ENCODE measurements at regions not wholly inside any gene's neighbourhood (a gene's known extent, or its start where the extent isn't known, plus 50 kb on each side); places are given as distances from the start of the nearest gene placed in this dataset.

- TF ChIP-seq CTCF (conservative IDR thresholded peaks at IDR 0.05): no peak
- H3K4me1 ChIP-seq (ENCODE audit: control insufficient read depth, insufficient read depth, low read length): peaks cover 4% of the 10 kb centered on the region
- no peaks in the 10 kb centered on the region for H3K9me3 ChIP-seq (ENCODE audit: control insufficient read depth, low read length)
- no peaks in the 10 kb centered on the region for H3K36me3 ChIP-seq (ENCODE audit: control insufficient read depth, insufficient read depth, low read length)
- H3K4me1 Mint-ChIP-seq: peaks cover 2% of the 10 kb centered on the region
- H3K9ac ChIP-seq (ENCODE audit: extremely low read depth, low read length, poor library complexity, severe bottlenecking): no peak overlapping the region
- H3K27ac ChIP-seq (ENCODE audit: low read depth, low read length): no peak overlapping the region
- H3K27me3 ChIP-seq (ENCODE audit: control insufficient read depth, insufficient read depth, low read length, poor library complexity, severe bottlenecking): no peaks in the 10 kb centered on the region
- H3K27me3 Mint-ChIP-seq (ENCODE audit: insufficient read depth): no peaks in the 10 kb centered on the region
- DNase-seq: no peak
- no peaks in the 10 kb centered on the region for H3K36me3 Mint-ChIP-seq (ENCODE audit: low read depth)
- no peak overlapping the region for H3K27ac Mint-ChIP-seq
- 92 to 95% methylated on average over 2 of the region's 2 CpGs for WGBS, 2 experiments (ENCODE audit: insufficient coverage in 1 of 2, insufficient read length in 1 of 2)
- H3K9me3 Mint-ChIP-seq: peaks cover under 1% of the 10 kb centered on the region
- no peak overlapping the region for H3K4me3 ChIP-seq (ENCODE audit: low read length)
- H3K4me3 Mint-ChIP-seq: no peak overlapping the region
These were observed 91.6 kb upstream of the GNPDA2 start for GRCh38 chr4:44817930-44818329.

- no peak overlapping the region for H3K27ac ChIP-seq (ENCODE audit: low read depth, low read length)
- H3K9ac ChIP-seq (ENCODE audit: extremely low read depth, low read length, poor library complexity, severe bottlenecking): no peak overlapping the region
- Mint-ChIP-seq H3K4me1 (no peaks in the 10 kb centered on the region), H3K27me3 (ENCODE audit: insufficient read depth) (no peaks in the 10 kb centered on the region), H3K27ac (no peak overlapping the region), H3K9me3 (no peaks in the 10 kb centered on the region), H3K36me3 (ENCODE audit: low read depth) (no peaks in the 10 kb centered on the region), H3K4me3 (no peak overlapping the region)
- no peaks in the 10 kb centered on the region for H3K9me3 ChIP-seq (ENCODE audit: control insufficient read depth, low read length)
- 78 to 96% methylated on average over 1 of the region's 2 CpGs for WGBS, 2 experiments (ENCODE audit: insufficient coverage in 1 of 2, insufficient read length in 1 of 2)
- no peaks in the 10 kb centered on the region for H3K4me1 ChIP-seq (ENCODE audit: control insufficient read depth, insufficient read depth, low read length)
- no peak overlapping the region for H3K4me3 ChIP-seq (ENCODE audit: low read length)
- no peaks in the 10 kb centered on the region for H3K36me3 ChIP-seq (ENCODE audit: control insufficient read depth, insufficient read depth, low read length)
- TF ChIP-seq CTCF (conservative IDR thresholded peaks at IDR 0.05): no peak
- no peak for DNase-seq
- H3K27me3 ChIP-seq (ENCODE audit: control insufficient read depth, insufficient read depth, low read length, poor library complexity, severe bottlenecking): no peaks in the 10 kb centered on the region
These were observed 79.7 kb upstream of the GNPDA2 start for GRCh38 chr4:44806071-44806470.

GRCh38 chr4:44804301-44804700 lies 77.9 kb upstream of the GNPDA2 start:
- TF ChIP-seq CTCF (conservative IDR thresholded peaks at IDR 0.05): no peak

More at GRCh38 chr4:44804301-44804700, 77.9 kb upstream of the GNPDA2 start:
- Histone ChIP-seq H3K27me3 (ENCODE audit: control insufficient read depth, insufficient read depth, low read length, poor library complexity, severe bottlenecking) (no peaks in the 10 kb centered on the region), H3K27ac (ENCODE audit: low read depth, low read length) (no peak overlapping the region), H3K9me3 (ENCODE audit: control insufficient read depth, low read length) (peaks cover 11% of the 10 kb centered on the region), H3K36me3 (ENCODE audit: control insufficient read depth, insufficient read depth, low read length) (no peaks in the 10 kb centered on the region), H3K9ac (ENCODE audit: extremely low read depth, low read length, poor library complexity, severe bottlenecking) (no peak overlapping the region), H3K4me1 (ENCODE audit: control insufficient read depth, insufficient read depth, low read length) (no peaks in the 10 kb centered on the region), H3K4me3 (ENCODE audit: low read length) (no peak overlapping the region)
- Mint-ChIP-seq H3K9me3 (peaks cover 9% of the 10 kb centered on the region), H3K4me1 (no peaks in the 10 kb centered on the region), H3K27me3 (ENCODE audit: insufficient read depth) (no peaks in the 10 kb centered on the region), H3K36me3 (ENCODE audit: low read depth) (no peaks in the 10 kb centered on the region), H3K27ac (no peak overlapping the region), H3K4me3 (no peak overlapping the region)
- no peak for DNase-seq
- WGBS, 2 experiments (ENCODE audit: insufficient coverage in 1 of 2, insufficient read length in 1 of 2): 97 to 100% methylated on average over 1 of the region's 1 CpG

Data from endodermal cell (in vitro differentiated cells).